HG03457 (cell line): ENCODE measurements at regions not wholly inside any gene's neighbourhood (a gene's known extent, or its start where the extent isn't known, plus 50 kb on each side); places are given as distances from the start of the nearest gene placed in this dataset.
"Not testable (repeated sequence)": the region's sequence is repeated elsewhere in the genome, so short reads cannot be mapped to it uniquely, and the experiment has no call there.

Source experiments
- ATAC-seq: cut with Tn5 transposase; IDR thresholded peaks from one replicate; pipeline ENCODE4 v1.9.1; 2021; ENCODE audit warnings: moderate number of reproducible peaks; ENCODE audit not compliant: unreplicated experiment

DNA sequence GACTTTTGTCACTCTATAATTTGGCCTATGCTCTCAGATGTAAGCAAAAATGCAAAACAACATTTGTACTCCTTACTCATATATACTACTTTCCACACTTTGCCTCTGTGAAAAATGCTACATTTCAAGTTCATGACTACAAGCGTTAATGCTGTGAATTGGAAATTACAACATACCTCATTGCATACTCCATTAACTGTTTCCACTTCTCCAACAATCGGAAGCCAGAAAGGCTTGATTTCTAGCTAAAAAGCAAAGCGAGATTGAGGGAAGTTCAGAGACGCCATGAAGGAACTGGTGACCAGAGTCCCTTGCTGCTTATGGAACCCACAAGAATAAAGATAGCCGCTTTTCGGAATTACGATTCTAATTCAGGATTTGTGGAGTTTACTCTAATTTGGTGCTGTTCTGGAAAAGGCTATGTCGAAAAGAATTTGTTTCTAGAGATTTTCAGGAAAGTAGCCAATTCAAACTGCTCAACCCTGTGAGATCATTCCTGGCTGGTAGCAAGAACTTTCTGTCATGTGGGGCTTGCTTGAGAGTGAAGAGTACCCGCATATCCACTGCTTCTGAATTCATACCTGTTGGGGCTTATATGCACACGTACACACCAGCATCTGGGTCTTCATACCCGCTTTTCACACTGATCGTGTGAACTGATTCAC is 98.0 kb upstream of the CITED2 start:
- ATAC-seq = no peak

- ATAC-seq = no peak
These were observed 96.5 kb upstream of the CITED2 start for GRCh38 chr6:139470997-139471396.

DNA sequence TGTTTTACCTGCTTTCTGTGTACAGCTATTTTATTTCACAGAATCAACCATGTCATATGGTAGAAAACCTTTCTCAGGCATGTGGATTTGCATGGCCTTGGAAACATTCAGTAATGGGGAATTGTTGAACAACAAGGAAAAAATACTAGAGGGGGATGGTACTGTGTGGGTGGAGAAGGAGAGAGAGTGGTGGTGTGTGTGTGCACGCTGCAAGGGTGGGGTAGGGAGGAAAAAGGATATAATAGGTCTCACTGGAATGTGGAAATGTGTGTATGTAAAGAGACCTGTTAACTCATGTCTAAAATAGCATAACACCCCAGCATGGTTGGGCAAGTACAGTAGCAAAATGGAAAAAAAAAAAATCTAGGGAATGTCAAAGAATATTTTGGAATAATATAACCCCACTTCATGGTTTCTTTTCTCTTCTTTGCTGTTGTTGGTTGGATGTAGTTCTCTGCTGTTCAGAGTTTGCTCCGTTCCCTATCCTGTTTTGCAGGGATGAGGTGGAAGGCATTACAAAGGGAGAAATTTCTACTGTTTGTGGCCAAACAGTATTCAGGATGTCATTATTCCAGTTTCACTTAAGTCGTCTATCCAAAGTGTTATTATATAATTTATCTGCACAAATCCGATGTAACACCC is 93.9 kb upstream of the CITED2 start:
- ATAC-seq = no peak

DNA sequence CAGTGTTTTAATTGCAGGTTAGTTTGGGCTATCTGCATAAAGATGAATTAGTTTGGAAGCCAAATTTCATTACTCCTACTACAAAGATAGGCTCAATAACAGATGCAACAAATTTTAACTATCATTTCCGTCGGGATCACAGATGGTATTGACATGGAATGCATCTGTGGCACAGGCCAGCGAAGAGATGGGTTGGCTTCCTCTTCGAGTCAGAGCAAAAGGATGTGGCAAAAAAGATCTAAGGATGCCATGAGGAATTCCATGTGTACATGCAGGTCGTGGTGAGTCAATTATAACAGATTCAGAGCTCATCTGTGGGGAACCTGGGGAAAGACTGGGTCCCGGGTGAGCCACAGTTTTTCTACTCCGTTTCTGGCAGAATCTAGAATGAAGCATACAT is 83.0 kb upstream of the CITED2 start:
- no peak for ATAC-seq

GRCh38 chr6:139452148-139452876 is 77.9 kb upstream of the CITED2 start:
- ATAC-seq = no peak

- no peak for ATAC-seq
These were observed 75.2 kb upstream of the CITED2 start for GRCh38 chr6:139449611-139450000.

GRCh38 chr6:139448998-139449610 is 74.7 kb upstream of the CITED2 start:
- ATAC-seq = no peak

- peak; percentile 77 for ATAC-seq
These were observed 73.7 kb upstream of the CITED2 start for GRCh38 chr6:139448051-139448649.

- ATAC-seq = no peak
These were observed 73.2 kb upstream of the CITED2 start for GRCh38 chr6:139447656-139447975.

- ATAC-seq = no peak
These were observed 72.6 kb upstream of the CITED2 start for GRCh38 chr6:139446768-139447655.

DNA sequence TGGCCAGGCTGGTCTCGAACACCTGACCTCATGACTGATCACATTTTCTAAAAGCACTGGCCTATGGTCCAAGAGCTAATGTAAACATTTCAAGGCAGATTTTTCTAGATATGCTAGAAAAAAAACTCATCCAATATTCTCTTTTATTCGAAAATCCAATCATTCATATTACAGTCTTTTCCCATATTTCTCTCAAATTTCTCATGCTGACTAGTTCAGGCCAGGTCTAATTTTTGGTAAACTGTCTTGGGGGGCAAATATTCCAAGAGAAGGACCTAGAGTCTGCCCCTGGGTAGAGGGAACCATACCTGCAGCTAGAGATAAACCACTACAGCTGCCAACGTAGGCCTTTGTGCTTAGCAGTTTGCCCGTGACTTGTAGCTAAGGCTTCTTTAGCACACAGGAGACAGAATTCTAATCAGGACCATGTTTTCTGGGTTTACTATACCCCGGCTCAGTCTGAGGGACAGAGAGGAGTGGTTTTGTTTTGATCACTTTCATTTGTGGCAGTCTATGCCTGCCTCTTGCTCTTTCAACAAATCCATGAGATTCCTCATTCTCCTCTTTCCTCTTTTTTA is 71.8 kb upstream of the CITED2 start:
- ATAC-seq = no peak

GRCh38 chr6:139444273-139444787 is 69.9 kb upstream of the CITED2 start:
- not testable (repeated sequence) for ATAC-seq

- no peak for ATAC-seq
These were observed 69.0 kb upstream of the CITED2 start for GRCh38 chr6:139443231-139444112.

- no peak for ATAC-seq
These were observed 67.8 kb upstream of the CITED2 start for GRCh38 chr6:139442188-139442671.

DNA sequence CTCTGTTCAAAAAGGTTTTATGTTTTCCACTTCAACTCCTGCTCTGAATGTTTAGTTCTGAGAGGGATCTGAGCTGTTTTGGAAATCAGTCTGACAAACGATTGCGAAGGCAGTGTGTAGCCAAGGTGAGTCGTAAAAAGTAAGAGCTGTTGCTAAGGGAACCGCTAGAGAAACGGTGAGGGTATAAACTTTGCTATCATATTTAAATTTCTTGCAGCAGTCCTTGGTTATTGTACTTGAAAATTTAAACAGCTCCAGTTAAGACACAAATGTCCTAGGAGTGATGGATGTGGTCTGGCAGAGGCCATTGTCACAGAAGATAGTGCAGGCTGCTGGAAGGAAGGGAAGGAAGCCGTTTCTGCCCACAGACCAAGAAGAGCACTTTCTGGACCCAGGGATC is 64.9 kb upstream of the CITED2 start:
- ATAC-seq = no peak

- no peak for ATAC-seq
These were observed 64.3 kb upstream of the CITED2 start for GRCh38 chr6:139438775-139439174.

DNA sequence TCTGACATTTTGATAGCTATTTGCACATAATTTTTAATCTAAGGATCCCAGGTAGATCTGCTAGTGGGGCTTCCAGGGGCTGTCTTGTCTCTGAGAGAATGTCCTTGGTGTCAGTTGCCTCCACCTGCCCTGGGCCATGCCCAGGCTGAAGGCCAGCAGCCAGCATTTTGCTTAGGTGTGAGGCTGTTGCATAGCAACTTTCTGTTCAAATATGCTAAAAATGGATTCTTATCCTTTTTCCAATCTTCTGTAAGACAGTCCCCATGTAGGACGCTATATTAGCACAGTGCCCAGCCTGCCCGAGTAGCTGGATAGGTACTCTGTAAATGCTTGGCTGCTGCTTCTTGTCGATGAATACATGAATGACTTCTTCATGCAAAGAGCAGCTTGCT is 62.5 kb upstream of the CITED2 start:
- ATAC-seq = no peak

- no peak for ATAC-seq
These were observed 61.9 kb upstream of the CITED2 start for GRCh38 chr6:139436200-139436956.
